NT2/D1 (cell line): ENCODE measurements at regions not wholly inside any gene's neighbourhood (a gene's known extent, or its start where the extent isn't known, plus 50 kb on each side); places are given as distances from the start of the nearest gene placed in this dataset.

ENCODE experiments used
- SUZ12 ChIP-seq: IDR thresholded peaks from 2 replicates; pipeline ENCODE4 v1.6.1; 2011; ENCODE audit not compliant: insufficient read length, insufficient read depth; ENCODE audit errors: extremely low read depth
- YY1 ChIP-seq: IDR thresholded peaks from 2 replicates; pipeline ENCODE4 v1.6.1; 2011; ENCODE audit not compliant: insufficient read length, insufficient read depth
- ZNF274 ChIP-seq: IDR thresholded peaks from 2 replicates; pipeline ENCODE4 v1.6.1; 2011; ENCODE audit warnings: mild to moderate bottlenecking, low read depth, low read length

GRCh38 chr20:40954521-40955165 is 74.0 kb upstream of the TOP1 start:
- TF ChIP-seq ZNF274 (no peak), SUZ12 (no peak), YY1 (no peak)
